ENCODE measurements at regions not wholly inside any gene's neighbourhood (a gene's known extent, or its start where the extent isn't known, plus 50 kb on each side); places are given as distances from the start of the nearest gene placed in this dataset.

GRCh38 chr12:126757326-126757725, 1509.6 kb upstream of the TMEM132C start:
- H3K36me3 ChIP-seq (ENCODE audit: control insufficient read depth, insufficient read depth, low read length), result no peaks in the 10 kb centered on the region
- Mint-ChIP-seq H3K4me3 (no peak overlapping the region), H3K36me3 (no peaks in the 10 kb centered on the region), H3K27me3 (no peaks in the 10 kb centered on the region), H3K27ac (no peak overlapping the region), H3K9me3 (peaks cover 1 to 21% (median 3%) of the 10 kb centered on the region in 7 donors), H3K4me1 (peaks cover 0 to under 1% (median 0%) of the 10 kb centered on the region in 4 donors)
- DNase-seq (no peak), ATAC-seq (ENCODE audit: low read depth in 2 of 2) (no peak)
- H3K9me3 ChIP-seq (ENCODE audit: control insufficient read depth in 2 of 2, low read length in 2 of 2), result no peaks in the 10 kb centered on the region
- no peak overlapping the region for H3K4me3 ChIP-seq (ENCODE audit: low read depth, low read length)
- H3K27me3 ChIP-seq (ENCODE audit: control insufficient read depth, insufficient read depth, low read length), result no peaks in the 10 kb centered on the region
- H3K27ac ChIP-seq (ENCODE audit: insufficient read depth, low read length, poor library complexity, severe bottlenecking), result no peak overlapping the region
- H3K4me1 ChIP-seq (ENCODE audit: control insufficient read depth, insufficient read depth, low read length, poor library complexity, severe bottlenecking), result no peaks in the 10 kb centered on the region

GRCh38 chr12:126760092-126760491, 1506.9 kb upstream of the TMEM132C start:
- ATAC-seq (ENCODE audit: low read depth in 2 of 2), result no peak
- H3K4me3 Mint-ChIP-seq, result no peak overlapping the region
- no peak overlapping the region for H3K27ac Mint-ChIP-seq
- no peaks in the 10 kb centered on the region for H3K27me3 ChIP-seq (ENCODE audit: control insufficient read depth, insufficient read depth, low read length)
- no peaks in the 10 kb centered on the region for H3K4me1 ChIP-seq (ENCODE audit: control insufficient read depth, insufficient read depth, low read length, poor library complexity, severe bottlenecking)
- H3K27me3 Mint-ChIP-seq, result no peaks in the 10 kb centered on the region
- H3K36me3 Mint-ChIP-seq, result no peaks in the 10 kb centered on the region
- DNase-seq, result no peak
- H3K9me3 ChIP-seq (ENCODE audit: control insufficient read depth in 2 of 2, low read length in 2 of 2), result peaks cover 8 to 25% of the 10 kb centered on the region in 2 experiments
- peaks cover 2 to 37% (median 8%) of the 10 kb centered on the region in 7 donors for H3K9me3 Mint-ChIP-seq
- H3K4me1 Mint-ChIP-seq, result peaks cover 0 to 2% (median 0%) of the 10 kb centered on the region in 4 donors
- H3K36me3 ChIP-seq (ENCODE audit: control insufficient read depth, insufficient read depth, low read length), result no peaks in the 10 kb centered on the region
- no peak overlapping the region for H3K27ac ChIP-seq (ENCODE audit: insufficient read depth, low read length, poor library complexity, severe bottlenecking)
- no peak overlapping the region for H3K4me3 ChIP-seq (ENCODE audit: low read depth, low read length)

GRCh38 chr12:126761420-126761819, 1505.5 kb upstream of the TMEM132C start:
- Histone ChIP-seq H3K4me3 (ENCODE audit: low read depth, low read length) (no peak overlapping the region), H3K27ac (ENCODE audit: insufficient read depth, low read length, poor library complexity, severe bottlenecking) (no peak overlapping the region), H3K36me3 (ENCODE audit: control insufficient read depth, insufficient read depth, low read length) (no peaks in the 10 kb centered on the region), H3K27me3 (ENCODE audit: control insufficient read depth, insufficient read depth, low read length) (no peaks in the 10 kb centered on the region), H3K4me1 (ENCODE audit: control insufficient read depth, insufficient read depth, low read length, poor library complexity, severe bottlenecking) (no peaks in the 10 kb centered on the region), H3K9me3 (ENCODE audit: control insufficient read depth in 2 of 2, low read length in 2 of 2) (peaks cover 12 to 27% of the 10 kb centered on the region in 2 experiments)
- ATAC-seq (ENCODE audit: low read depth in 2 of 2) (no peak), DNase-seq (no peak)
- Mint-ChIP-seq H3K9me3 (peaks cover 0 to 38% (median 8%) of the 10 kb centered on the region in 7 donors), H3K27ac (no peak overlapping the region), H3K4me3 (no peak overlapping the region), H3K27me3 (no peaks in the 10 kb centered on the region), H3K36me3 (no peaks in the 10 kb centered on the region), H3K4me1 (peaks cover 0 to 4% (median 1%) of the 10 kb centered on the region in 4 donors)

GRCh38 chr12:126762150-126762549, 1504.8 kb upstream of the TMEM132C start:
- Histone ChIP-seq H3K36me3 (ENCODE audit: control insufficient read depth, insufficient read depth, low read length) (no peaks in the 10 kb centered on the region), H3K4me3 (ENCODE audit: low read depth, low read length) (no peak overlapping the region), H3K4me1 (ENCODE audit: control insufficient read depth, insufficient read depth, low read length, poor library complexity, severe bottlenecking) (no peaks in the 10 kb centered on the region), H3K27me3 (ENCODE audit: control insufficient read depth, insufficient read depth, low read length) (no peaks in the 10 kb centered on the region), H3K27ac (ENCODE audit: insufficient read depth, low read length, poor library complexity, severe bottlenecking) (no peak overlapping the region), H3K9me3 (ENCODE audit: control insufficient read depth in 2 of 2, low read length in 2 of 2) (peaks cover 12 to 35% of the 10 kb centered on the region in 2 experiments)
- DNase-seq (no peak), ATAC-seq (ENCODE audit: low read depth in 2 of 2) (no peak)
- no peak overlapping the region for H3K4me3 Mint-ChIP-seq
- peaks cover 4% of the 10 kb centered on the region for H3K36me3 Mint-ChIP-seq
- H3K27ac Mint-ChIP-seq, result no peak overlapping the region
- peaks cover 2 to 39% (median 8%) of the 10 kb centered on the region in 7 donors for H3K9me3 Mint-ChIP-seq
- no peaks in the 10 kb centered on the region for H3K27me3 Mint-ChIP-seq
- peaks cover 0 to 7% (median 1%) of the 10 kb centered on the region in 4 donors for H3K4me1 Mint-ChIP-seq

- Histone ChIP-seq H3K36me3 (ENCODE audit: control insufficient read depth, insufficient read depth, low read length) (no peaks in the 10 kb centered on the region), H3K27me3 (ENCODE audit: control insufficient read depth, insufficient read depth, low read length) (no peaks in the 10 kb centered on the region), H3K9me3 (ENCODE audit: control insufficient read depth in 2 of 2, low read length in 2 of 2) (peaks cover 12 to 38% of the 10 kb centered on the region in 2 experiments), H3K27ac (ENCODE audit: insufficient read depth, low read length, poor library complexity, severe bottlenecking) (no peak overlapping the region), H3K4me3 (ENCODE audit: low read depth, low read length) (no peak overlapping the region), H3K4me1 (ENCODE audit: control insufficient read depth, insufficient read depth, low read length, poor library complexity, severe bottlenecking) (no peaks in the 10 kb centered on the region)
- no peak for ATAC-seq (ENCODE audit: low read depth in 2 of 2)
- H3K27ac Mint-ChIP-seq, result no peak overlapping the region
- peaks cover 0 to 10% (median 2%) of the 10 kb centered on the region in 4 donors for H3K4me1 Mint-ChIP-seq
- peaks cover 4% of the 10 kb centered on the region for H3K36me3 Mint-ChIP-seq
- H3K9me3 Mint-ChIP-seq, result peaks cover 2 to 39% (median 10%) of the 10 kb centered on the region in 7 donors
- no peak overlapping the region for H3K4me3 Mint-ChIP-seq
- no peaks in the 10 kb centered on the region for H3K27me3 Mint-ChIP-seq
- no peak for DNase-seq
Observed at GRCh38 chr12:126763359-126763758, 1503.6 kb upstream of the TMEM132C start.

- DNase-seq, result no peak
- no peaks in the 10 kb centered on the region for H3K27me3 Mint-ChIP-seq
- H3K27ac ChIP-seq (ENCODE audit: insufficient read depth, low read length, poor library complexity, severe bottlenecking), result no peak overlapping the region
Observed at GRCh38 chr12:126767334-126767733, 1499.6 kb upstream of the TMEM132C start.

GRCh38 chr12:126768517-126768916, 1498.5 kb upstream of the TMEM132C start:
- Mint-ChIP-seq H3K27me3 (no peaks in the 10 kb centered on the region), H3K9me3 (peaks cover 4 to 34% (median 10%) of the 10 kb centered on the region in 7 donors), H3K36me3 (peaks cover 4% of the 10 kb centered on the region), H3K4me3 (peak overlapping the region in 1 of 4 donors; percentile 56), H3K4me1 (peaks cover 0 to 16% (median 8%) of the 10 kb centered on the region in 4 donors), H3K27ac (peak overlapping the region in 1 of 3 donors; percentile 67)
- Histone ChIP-seq H3K27me3 (ENCODE audit: control insufficient read depth, insufficient read depth, low read length) (no peaks in the 10 kb centered on the region), H3K9me3 (ENCODE audit: control insufficient read depth in 2 of 2, low read length in 2 of 2) (peaks cover 14 to 28% of the 10 kb centered on the region in 2 experiments), H3K4me3 (ENCODE audit: low read depth, low read length) (no peak overlapping the region), H3K4me1 (ENCODE audit: control insufficient read depth, insufficient read depth, low read length, poor library complexity, severe bottlenecking) (no peaks in the 10 kb centered on the region), H3K27ac (ENCODE audit: insufficient read depth, low read length, poor library complexity, severe bottlenecking) (no peak overlapping the region), H3K36me3 (ENCODE audit: control insufficient read depth, insufficient read depth, low read length) (no peaks in the 10 kb centered on the region)
- peak in 1 of 3 donors; percentile 28 for DNase-seq
- no peak for ATAC-seq (ENCODE audit: low read depth in 2 of 2)

More at GRCh38 chr12:126767334-126767733, 1499.6 kb upstream of the TMEM132C start:
- Histone ChIP-seq H3K36me3 (ENCODE audit: control insufficient read depth, insufficient read depth, low read length) (no peaks in the 10 kb centered on the region), H3K9me3 (ENCODE audit: control insufficient read depth in 2 of 2, low read length in 2 of 2) (peaks cover 14 to 38% of the 10 kb centered on the region in 2 experiments), H3K4me1 (ENCODE audit: control insufficient read depth, insufficient read depth, low read length, poor library complexity, severe bottlenecking) (no peaks in the 10 kb centered on the region), H3K4me3 (ENCODE audit: low read depth, low read length) (no peak overlapping the region), H3K27me3 (ENCODE audit: control insufficient read depth, insufficient read depth, low read length) (no peaks in the 10 kb centered on the region)
- Mint-ChIP-seq H3K9me3 (peaks cover 4 to 35% (median 15%) of the 10 kb centered on the region in 7 donors), H3K36me3 (peaks cover 4% of the 10 kb centered on the region), H3K4me3 (no peak overlapping the region), H3K27ac (peak overlapping the region in 1 of 3 donors; percentile 72), H3K4me1 (peaks cover 0 to 16% (median 7%) of the 10 kb centered on the region in 4 donors)
- no peak for ATAC-seq (ENCODE audit: low read depth in 2 of 2)

- peak overlapping the region; percentile 81 for H3K4me3 ChIP-seq (ENCODE audit: low read depth, low read length)
- H3K9me3 ChIP-seq (ENCODE audit: control insufficient read depth in 2 of 2, low read length in 2 of 2), result peaks cover 8 to 12% of the 10 kb centered on the region in 2 experiments
- no peaks in the 10 kb centered on the region for H3K36me3 ChIP-seq (ENCODE audit: control insufficient read depth, insufficient read depth, low read length)
- ATAC-seq (ENCODE audit: low read depth in 2 of 2) (no peak), DNase-seq (no peak)
- H3K27ac ChIP-seq (ENCODE audit: insufficient read depth, low read length, poor library complexity, severe bottlenecking), result peak overlapping the region; percentile 17
- H3K27me3 Mint-ChIP-seq, result no peaks in the 10 kb centered on the region
- peaks cover 0 to 29% (median 10%) of the 10 kb centered on the region in 7 donors for H3K9me3 Mint-ChIP-seq
- no peaks in the 10 kb centered on the region for H3K4me1 ChIP-seq (ENCODE audit: control insufficient read depth, insufficient read depth, low read length, poor library complexity, severe bottlenecking)
- peaks cover 0 to 16% (median 10%) of the 10 kb centered on the region in 4 donors for H3K4me1 Mint-ChIP-seq
- H3K4me3 Mint-ChIP-seq, result peak overlapping the region; percentile 11 to 79 (median 60)
- H3K27ac Mint-ChIP-seq, result peak overlapping the region in 1 of 3 donors; percentile 8
- H3K36me3 Mint-ChIP-seq, result peaks cover 4% of the 10 kb centered on the region
- no peaks in the 10 kb centered on the region for H3K27me3 ChIP-seq (ENCODE audit: control insufficient read depth, insufficient read depth, low read length)
Observed at GRCh38 chr12:126770188-126770587, 1496.8 kb upstream of the TMEM132C start.
